ENCODE measurements at regions not wholly inside any gene's neighbourhood (a gene's known extent, or its start where the extent isn't known, plus 50 kb on each side); places are given as distances from the start of the nearest gene placed in this dataset.
A peak's percentile ranks its signal among the peaks of the same experiment; 100 is the strongest.
"Not testable (repeated sequence)": the region's sequence is repeated elsewhere in the genome, so short reads cannot be mapped to it uniquely, and the experiment has no call there.

DNA sequence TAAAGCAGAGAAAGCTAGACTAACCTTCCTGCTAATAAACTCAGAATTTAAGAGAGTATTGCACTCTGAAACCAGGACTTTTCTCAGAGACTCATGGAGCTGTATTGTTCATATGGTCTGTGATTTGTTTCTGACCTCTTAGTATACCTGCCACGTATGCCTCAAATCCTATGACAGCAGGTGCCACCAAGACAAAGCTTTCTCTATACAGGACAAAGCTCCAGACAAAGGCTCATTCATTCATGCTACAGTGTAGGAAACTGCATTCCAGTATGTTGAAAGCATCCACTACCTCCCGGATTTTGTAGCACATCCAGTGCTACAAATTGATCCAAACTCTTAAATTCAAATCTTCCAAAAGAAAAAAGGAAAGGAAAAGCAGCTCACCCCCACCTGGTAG lies 178.3 kb downstream of the CHIC2 start:
- no peaks in the 10 kb centered on the region for H3K36me3 ChIP-seq
- H3K27ac ChIP-seq: peak overlapping the region; percentile 73 to 87
- no peaks in the 10 kb centered on the region for H3K9me3 ChIP-seq
- DNase-seq (ENCODE audit: low spot score in 2 of 2): peak in 1 of 2 donors; percentile 27
- no peaks in the 10 kb centered on the region for H3K27me3 ChIP-seq
- intact Hi-C loops (cut with DNase I; ENCODE audit: low total_unique reads): no loop called here
- H3K4me1 ChIP-seq: no peaks in the 10 kb centered on the region
- TF ChIP-seq POLR2A (IDR thresholded peaks at IDR 0.05): no peak
- TF ChIP-seq, protein P1, sequence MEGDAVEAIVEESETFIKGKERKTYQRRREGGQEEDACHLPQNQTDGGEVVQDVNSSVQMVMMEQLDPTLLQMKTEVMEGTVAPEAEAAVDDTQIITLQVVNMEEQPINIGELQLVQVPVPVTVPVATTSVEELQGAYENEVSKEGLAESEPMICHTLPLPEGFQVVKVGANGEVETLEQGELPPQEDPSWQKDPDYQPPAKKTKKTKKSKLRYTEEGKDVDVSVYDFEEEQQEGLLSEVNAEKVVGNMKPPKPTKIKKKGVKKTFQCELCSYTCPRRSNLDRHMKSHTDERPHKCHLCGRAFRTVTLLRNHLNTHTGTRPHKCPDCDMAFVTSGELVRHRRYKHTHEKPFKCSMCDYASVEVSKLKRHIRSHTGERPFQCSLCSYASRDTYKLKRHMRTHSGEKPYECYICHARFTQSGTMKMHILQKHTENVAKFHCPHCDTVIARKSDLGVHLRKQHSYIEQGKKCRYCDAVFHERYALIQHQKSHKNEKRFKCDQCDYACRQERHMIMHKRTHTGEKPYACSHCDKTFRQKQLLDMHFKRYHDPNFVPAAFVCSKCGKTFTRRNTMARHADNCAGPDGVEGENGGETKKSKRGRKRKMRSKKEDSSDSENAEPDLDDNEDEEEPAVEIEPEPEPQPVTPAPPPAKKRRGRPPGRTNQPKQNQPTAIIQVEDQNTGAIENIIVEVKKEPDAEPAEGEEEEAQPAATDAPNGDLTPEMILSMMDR (IDR thresholded peaks at IDR 0.05): no peak
- TF ChIP-seq POLR2AphosphoS5 (IDR thresholded peaks at IDR 0.05): no peak
- H3K4me3 ChIP-seq: no peak overlapping the region

DNA sequence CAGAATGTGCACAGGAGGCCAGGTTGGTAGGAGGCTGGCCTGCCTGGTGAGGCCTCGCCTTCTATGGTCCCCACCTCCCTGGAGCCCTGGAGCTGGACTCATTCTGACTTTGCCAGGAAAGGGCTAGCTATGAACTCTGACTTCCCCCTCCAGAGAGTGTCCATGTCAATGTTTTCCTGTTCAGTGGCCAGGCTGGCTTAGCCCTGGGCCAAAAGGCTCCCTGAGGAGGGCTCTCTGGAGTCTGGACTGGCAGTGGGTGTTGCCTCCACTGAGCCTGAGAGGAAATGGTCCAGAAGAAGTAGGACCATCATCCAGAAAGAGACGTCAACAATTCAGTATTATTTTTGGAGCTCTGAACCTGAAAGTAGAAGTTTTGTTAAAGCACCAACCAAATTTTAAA lies 178.7 kb downstream of the CHIC2 start:
- TF ChIP-seq POLR2AphosphoS5 (IDR thresholded peaks at IDR 0.05) (no peak), POLR2A (IDR thresholded peaks at IDR 0.05) (no peak)
- TF ChIP-seq, protein P1 (IDR thresholded peaks at IDR 0.05): no peak
- no peaks in the 10 kb centered on the region for H3K9me3 ChIP-seq
- no peaks in the 10 kb centered on the region for H3K36me3 ChIP-seq
- no peak overlapping the region for H3K4me3 ChIP-seq
- no peaks in the 10 kb centered on the region for H3K27me3 ChIP-seq
- no peaks in the 10 kb centered on the region for H3K4me1 ChIP-seq
- H3K27ac ChIP-seq: peak overlapping the region; percentile 86 to 87
- intact Hi-C loops (cut with DNase I; ENCODE audit: low total_unique reads): no loop called here
- no peak for DNase-seq (ENCODE audit: low spot score in 2 of 2)

DNA sequence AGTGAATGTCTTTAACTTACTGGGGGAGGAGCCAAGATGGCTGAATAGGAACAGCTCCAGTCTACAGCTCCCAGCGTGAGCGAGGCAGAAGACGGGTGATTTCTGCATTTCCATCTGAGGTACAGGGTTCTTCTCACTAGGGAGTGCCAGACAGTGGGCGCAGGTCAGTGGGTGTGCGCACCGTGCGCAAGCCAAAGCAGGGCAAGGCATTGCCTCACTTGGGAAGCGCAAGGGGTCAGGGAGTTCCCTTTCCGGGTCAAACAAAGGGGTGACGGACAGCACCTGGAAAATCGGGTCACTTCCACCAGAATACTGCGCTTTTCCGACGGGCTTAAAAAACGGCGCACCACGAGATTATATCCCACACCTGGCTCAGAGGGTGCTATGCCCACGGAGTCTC lies 187.3 kb downstream of the CHIC2 start:
- H3K27me3 ChIP-seq; H3K9me3 ChIP-seq; H3K4me3 ChIP-seq; H3K4me1 ChIP-seq; intact Hi-C loops (cut with DNase I; ENCODE audit: low total_unique reads); DNase-seq (ENCODE audit: low spot score in 2 of 2); H3K36me3 ChIP-seq; H3K27ac ChIP-seq: not testable (repeated sequence)

DNA sequence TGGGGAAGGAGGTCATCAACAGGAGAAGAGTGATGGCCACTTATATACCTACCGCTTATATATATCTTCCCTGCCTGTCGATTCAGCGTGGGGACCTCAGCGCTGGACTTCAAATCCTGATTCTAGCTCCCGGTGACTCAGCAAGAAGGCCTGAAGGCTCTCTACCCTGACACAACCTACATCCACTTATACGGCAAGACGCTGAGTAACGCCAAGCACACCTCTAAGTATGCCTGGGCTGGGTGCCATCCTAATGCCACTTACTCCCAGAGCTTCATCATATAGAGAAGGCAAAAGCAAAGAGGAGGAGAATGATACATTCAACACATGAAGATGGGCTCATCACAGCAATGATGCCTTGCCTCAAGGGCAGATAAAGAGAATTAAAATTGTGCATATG lies 198.3 kb downstream of the CHIC2 start:
- Histone ChIP-seq H3K27me3 (no peaks in the 10 kb centered on the region), H3K27ac (no peak overlapping the region), H3K9me3 (no peaks in the 10 kb centered on the region), H3K36me3 (no peaks in the 10 kb centered on the region), H3K4me1 (no peaks in the 10 kb centered on the region), H3K4me3 (no peak overlapping the region)
- no peak for DNase-seq (ENCODE audit: low spot score in 2 of 2)
- TF ChIP-seq POLR2A (IDR thresholded peaks at IDR 0.05) (no peak), POLR2AphosphoS5 (IDR thresholded peaks at IDR 0.05) (no peak)
- TF ChIP-seq, protein P1 (IDR thresholded peaks at IDR 0.05): no peak
- intact Hi-C loops (cut with DNase I; ENCODE audit: low total_unique reads): no loop called here

DNA sequence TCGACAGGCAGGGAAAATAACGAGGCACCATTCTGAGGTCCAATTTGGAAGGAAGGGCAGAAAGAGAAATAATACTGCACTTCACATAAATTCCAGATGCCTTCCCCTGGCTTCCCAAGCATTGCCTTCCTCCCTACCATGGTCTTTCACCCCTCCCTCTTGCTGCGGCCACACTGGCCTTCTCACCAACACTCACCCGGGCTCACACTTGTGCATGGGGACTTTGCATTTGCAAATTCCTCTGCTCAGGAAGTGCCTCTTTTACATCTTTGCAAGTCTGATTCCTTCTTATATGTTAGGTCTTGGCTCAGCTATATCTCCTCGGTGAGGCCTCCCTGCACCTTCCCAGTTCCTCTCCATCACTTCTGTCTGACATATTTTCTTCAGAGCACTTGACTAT lies 199.4 kb downstream of the CHIC2 start:
- no peaks in the 10 kb centered on the region for H3K9me3 ChIP-seq
- no peaks in the 10 kb centered on the region for H3K27me3 ChIP-seq
- no peak overlapping the region for H3K27ac ChIP-seq
- TF ChIP-seq POLR2A (IDR thresholded peaks at IDR 0.05) (no peak), POLR2AphosphoS5 (IDR thresholded peaks at IDR 0.05) (no peak)
- TF ChIP-seq, protein P1 (IDR thresholded peaks at IDR 0.05): no peak
- H3K36me3 ChIP-seq: no peaks in the 10 kb centered on the region
- DNase-seq (ENCODE audit: low spot score in 2 of 2): no peak
- no peaks in the 10 kb centered on the region for H3K4me1 ChIP-seq
- intact Hi-C loops (cut with DNase I; ENCODE audit: low total_unique reads): no loop called here
- H3K4me3 ChIP-seq: no peak overlapping the region

DNA sequence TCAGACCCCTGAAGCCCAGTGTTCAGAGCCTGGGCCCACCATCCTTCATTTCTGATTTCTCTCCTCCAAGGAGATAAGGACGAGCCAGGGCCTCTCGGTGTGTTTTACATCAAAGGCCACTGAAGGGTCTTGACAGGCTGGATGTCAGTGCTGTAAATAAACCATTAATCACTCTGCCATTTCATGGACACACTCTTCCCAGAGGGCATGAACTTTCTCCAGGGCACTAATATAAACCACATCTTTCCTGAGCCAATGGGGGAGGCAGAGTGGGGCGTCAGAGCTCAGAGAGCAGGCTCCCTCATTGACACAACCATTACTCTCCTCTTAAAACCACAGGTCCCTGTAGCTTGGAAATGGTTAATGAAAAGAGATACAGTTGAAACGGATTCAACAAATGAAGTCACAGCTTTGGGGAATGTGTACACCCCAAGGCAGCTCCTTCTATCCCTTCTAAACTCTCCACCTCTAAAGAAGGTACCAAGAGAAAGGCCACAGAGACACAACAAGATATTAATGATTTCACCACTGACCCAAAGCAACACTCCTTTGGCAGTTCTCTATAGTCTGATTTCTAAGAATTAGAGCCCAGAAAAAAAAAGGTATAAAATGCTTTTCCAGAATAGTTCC lies 200.6 kb downstream of the CHIC2 start:
- H3K4me3 ChIP-seq: no peak overlapping the region
- no peak for DNase-seq (ENCODE audit: low spot score in 2 of 2)
- peak overlapping the region in 1 of 2 donors; percentile 45 for H3K27ac ChIP-seq
- H3K4me1 ChIP-seq: no peaks in the 10 kb centered on the region
- intact Hi-C loops (cut with DNase I; ENCODE audit: low total_unique reads): no loop called here
- TF ChIP-seq POLR2AphosphoS5 (IDR thresholded peaks at IDR 0.05): no peak
- TF ChIP-seq POLR2A (IDR thresholded peaks at IDR 0.05): no peak
- TF ChIP-seq, protein P1 (IDR thresholded peaks at IDR 0.05): no peak
- no peaks in the 10 kb centered on the region for H3K9me3 ChIP-seq
- no peaks in the 10 kb centered on the region for H3K36me3 ChIP-seq
- no peaks in the 10 kb centered on the region for H3K27me3 ChIP-seq
